Kidney glomerular epithelial cell (primary cell): ENCODE measurements at regions not wholly inside any gene's neighbourhood (a gene's known extent, or its start where the extent isn't known, plus 50 kb on each side); places are given as distances from the start of the nearest gene placed in this dataset.

Source experiments
- DNase-seq: peaks from one replicate; lab custom pipeline; 2025; lab: John Stamatoyannopoulos, UW

- DNase-seq = no peak
Observed at GRCh38 chr5:167895899-167896659, 395.4 kb upstream of the WWC1 start.

GRCh38 chr5:167896814-167897213 lies 394.6 kb upstream of the WWC1 start:
- DNase-seq = no peak

- no peak for DNase-seq
Observed at GRCh38 chr5:167897371-167897770, 394.1 kb upstream of the WWC1 start.

GRCh38 chr5:167898361-167899042 lies 392.9 kb upstream of the WWC1 start:
- no peak for DNase-seq

GRCh38 chr5:167899490-167900070 lies 391.9 kb upstream of the WWC1 start:
- peak; percentile 82 for DNase-seq

GRCh38 chr5:167900340-167900935 lies 391.0 kb upstream of the WWC1 start:
- DNase-seq = peak; percentile 42

- no peak for DNase-seq
Observed at GRCh38 chr5:167902298-167902697, 389.1 kb upstream of the WWC1 start.

GRCh38 chr5:167903243-167903642 lies 388.2 kb upstream of the WWC1 start:
- DNase-seq = no peak

- DNase-seq = no peak
Observed at GRCh38 chr5:167903659-167904058, 387.8 kb upstream of the WWC1 start.

GRCh38 chr5:167905919-167906853 lies 385.3 kb upstream of the WWC1 start:
- no peak for DNase-seq

- no peak for DNase-seq
Observed at GRCh38 chr5:167908606-167909005, 382.8 kb upstream of the WWC1 start.

- DNase-seq = peak; percentile 33
Observed at GRCh38 chr5:167912941-167913665, 378.3 kb upstream of the WWC1 start.

GRCh38 chr5:167915237-167915636 lies 376.2 kb upstream of the WWC1 start:
- no peak for DNase-seq

GRCh38 chr5:167916261-167916691 lies 375.2 kb upstream of the WWC1 start:
- DNase-seq = peak; percentile 90

- DNase-seq = peak; percentile 90
Observed at GRCh38 chr5:167916706-167917105, 374.7 kb upstream of the WWC1 start.

- DNase-seq = no peak
Observed at GRCh38 chr5:167918184-167918812, 373.1 kb upstream of the WWC1 start.

- no peak for DNase-seq
Observed at GRCh38 chr5:167918813-167919483, 372.5 kb upstream of the WWC1 start.

GRCh38 chr5:167920589-167920988 lies 370.9 kb upstream of the WWC1 start:
- DNase-seq = no peak

- no peak for DNase-seq
Observed at GRCh38 chr5:167921796-167922195, 369.6 kb upstream of the WWC1 start.

GRCh38 chr5:167923396-167923795 lies 368.0 kb upstream of the WWC1 start:
- DNase-seq = no peak
